ENCODE measurements at regions not wholly inside any gene's neighbourhood (a gene's known extent, or its start where the extent isn't known, plus 50 kb on each side); places are given as distances from the start of the nearest gene placed in this dataset.

DNA sequence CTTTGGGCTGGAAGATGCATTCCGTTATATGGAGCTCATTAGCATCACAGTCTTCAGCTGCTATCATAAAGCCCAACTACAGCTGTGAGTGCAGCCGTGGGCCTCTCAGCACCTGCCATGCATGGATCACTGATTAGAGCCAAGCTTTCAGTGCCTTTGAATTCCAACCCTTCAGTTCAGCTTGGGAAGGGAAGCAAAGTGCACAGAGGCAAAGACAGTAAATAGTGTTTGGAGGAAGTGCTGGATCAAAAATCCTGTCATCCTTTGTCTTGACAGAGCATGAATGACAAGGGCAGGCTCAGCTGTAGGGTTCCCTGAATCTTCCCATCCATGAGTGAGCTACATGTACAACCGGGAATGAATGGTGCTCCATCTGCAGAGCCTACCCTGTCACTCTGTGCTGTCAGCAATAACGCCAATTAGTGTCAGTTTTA, 153.7 kb downstream of the DNAJB9 start:
- H3K4me3 ChIP-seq (ENCODE audit: low read depth in 1 of 3, low read length in 3 of 3) = no peak overlapping the region
- no peaks in the 10 kb centered on the region for H3K36me3 ChIP-seq (ENCODE audit: control insufficient read depth in 4 of 4, insufficient read depth in 3 of 4, low read depth in 1 of 4, low read length in 3 of 4)
- no peaks in the 10 kb centered on the region for H3K9me3 ChIP-seq (ENCODE audit: control insufficient read depth in 4 of 4, low read length in 3 of 4)
- no peak overlapping the region for H3K9ac ChIP-seq (ENCODE audit: low read depth in 1 of 2, low read length in 2 of 2)
- 65% methylated on average over 4 of the region's 4 CpGs for WGBS
- no peak for DNase-seq (ENCODE audit: low spot score)
- H3K27me3 ChIP-seq (ENCODE audit: control insufficient read depth in 4 of 4, insufficient read depth in 4 of 4, low read length in 3 of 4) = no peaks in the 10 kb centered on the region
- TF ChIP-seq HNF4G (IDR thresholded peaks at IDR 0.05) = no peak
- no peak for TF ChIP-seq EGR1 (IDR thresholded peaks at IDR 0.05; ENCODE audit: low read depth in 2 of 2)
- TF ChIP-seq JUND (IDR thresholded peaks at IDR 0.05) = no peak
- TF ChIP-seq, protein P1, sequence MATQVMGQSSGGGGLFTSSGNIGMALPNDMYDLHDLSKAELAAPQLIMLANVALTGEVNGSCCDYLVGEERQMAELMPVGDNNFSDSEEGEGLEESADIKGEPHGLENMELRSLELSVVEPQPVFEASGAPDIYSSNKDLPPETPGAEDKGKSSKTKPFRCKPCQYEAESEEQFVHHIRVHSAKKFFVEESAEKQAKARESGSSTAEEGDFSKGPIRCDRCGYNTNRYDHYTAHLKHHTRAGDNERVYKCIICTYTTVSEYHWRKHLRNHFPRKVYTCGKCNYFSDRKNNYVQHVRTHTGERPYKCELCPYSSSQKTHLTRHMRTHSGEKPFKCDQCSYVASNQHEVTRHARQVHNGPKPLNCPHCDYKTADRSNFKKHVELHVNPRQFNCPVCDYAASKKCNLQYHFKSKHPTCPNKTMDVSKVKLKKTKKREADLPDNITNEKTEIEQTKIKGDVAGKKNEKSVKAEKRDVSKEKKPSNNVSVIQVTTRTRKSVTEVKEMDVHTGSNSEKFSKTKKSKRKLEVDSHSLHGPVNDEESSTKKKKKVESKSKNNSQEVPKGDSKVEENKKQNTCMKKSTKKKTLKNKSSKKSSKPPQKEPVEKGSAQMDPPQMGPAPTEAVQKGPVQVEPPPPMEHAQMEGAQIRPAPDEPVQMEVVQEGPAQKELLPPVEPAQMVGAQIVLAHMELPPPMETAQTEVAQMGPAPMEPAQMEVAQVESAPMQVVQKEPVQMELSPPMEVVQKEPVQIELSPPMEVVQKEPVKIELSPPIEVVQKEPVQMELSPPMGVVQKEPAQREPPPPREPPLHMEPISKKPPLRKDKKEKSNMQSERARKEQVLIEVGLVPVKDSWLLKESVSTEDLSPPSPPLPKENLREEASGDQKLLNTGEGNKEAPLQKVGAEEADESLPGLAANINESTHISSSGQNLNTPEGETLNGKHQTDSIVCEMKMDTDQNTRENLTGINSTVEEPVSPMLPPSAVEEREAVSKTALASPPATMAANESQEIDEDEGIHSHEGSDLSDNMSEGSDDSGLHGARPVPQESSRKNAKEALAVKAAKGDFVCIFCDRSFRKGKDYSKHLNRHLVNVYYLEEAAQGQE (IDR thresholded peaks at IDR 0.05) = no peak
- TF ChIP-seq HNF4A (conservative IDR thresholded peaks at IDR 0.05) = no peak
- no peak for TF ChIP-seq FOXA2 (IDR thresholded peaks at IDR 0.05)
- no peak for TF ChIP-seq YY1 (IDR thresholded peaks at IDR 0.05)
- no peak for TF ChIP-seq RAD21 (IDR thresholded peaks at IDR 0.05)
- no peak for TF ChIP-seq FOXA1 (IDR thresholded peaks at IDR 0.05)
- no peak for TF ChIP-seq TAF1 (conservative IDR thresholded peaks at IDR 0.05)
- TF ChIP-seq, protein P2, sequence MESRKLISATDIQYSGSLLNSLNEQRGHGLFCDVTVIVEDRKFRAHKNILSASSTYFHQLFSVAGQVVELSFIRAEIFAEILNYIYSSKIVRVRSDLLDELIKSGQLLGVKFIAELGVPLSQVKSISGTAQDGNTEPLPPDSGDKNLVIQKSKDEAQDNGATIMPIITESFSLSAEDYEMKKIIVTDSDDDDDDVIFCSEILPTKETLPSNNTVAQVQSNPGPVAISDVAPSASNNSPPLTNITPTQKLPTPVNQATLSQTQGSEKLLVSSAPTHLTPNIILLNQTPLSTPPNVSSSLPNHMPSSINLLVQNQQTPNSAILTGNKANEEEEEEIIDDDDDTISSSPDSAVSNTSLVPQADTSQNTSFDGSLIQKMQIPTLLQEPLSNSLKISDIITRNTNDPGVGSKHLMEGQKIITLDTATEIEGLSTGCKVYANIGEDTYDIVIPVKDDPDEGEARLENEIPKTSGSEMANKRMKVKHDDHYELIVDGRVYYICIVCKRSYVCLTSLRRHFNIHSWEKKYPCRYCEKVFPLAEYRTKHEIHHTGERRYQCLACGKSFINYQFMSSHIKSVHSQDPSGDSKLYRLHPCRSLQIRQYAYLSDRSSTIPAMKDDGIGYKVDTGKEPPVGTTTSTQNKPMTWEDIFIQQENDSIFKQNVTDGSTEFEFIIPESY (IDR thresholded peaks at IDR 0.05) = no peak
- no peak for TF ChIP-seq RXRA (IDR thresholded peaks at IDR 0.05)
- TF ChIP-seq NR2F2 (IDR thresholded peaks at IDR 0.05) = no peak
- TF ChIP-seq SP1 (IDR thresholded peaks at IDR 0.05) = no peak
- TF ChIP-seq GABPA (IDR thresholded peaks at IDR 0.05 in 1 of 2, conservative IDR thresholded peaks at IDR 0.05 in 1 of 2) = no peak
- TF ChIP-seq, protein P3, sequence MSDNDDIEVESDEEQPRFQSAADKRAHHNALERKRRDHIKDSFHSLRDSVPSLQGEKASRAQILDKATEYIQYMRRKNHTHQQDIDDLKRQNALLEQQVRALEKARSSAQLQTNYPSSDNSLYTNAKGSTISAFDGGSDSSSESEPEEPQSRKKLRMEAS (IDR thresholded peaks at IDR 0.05) = no peak
- TF ChIP-seq, protein P4, sequence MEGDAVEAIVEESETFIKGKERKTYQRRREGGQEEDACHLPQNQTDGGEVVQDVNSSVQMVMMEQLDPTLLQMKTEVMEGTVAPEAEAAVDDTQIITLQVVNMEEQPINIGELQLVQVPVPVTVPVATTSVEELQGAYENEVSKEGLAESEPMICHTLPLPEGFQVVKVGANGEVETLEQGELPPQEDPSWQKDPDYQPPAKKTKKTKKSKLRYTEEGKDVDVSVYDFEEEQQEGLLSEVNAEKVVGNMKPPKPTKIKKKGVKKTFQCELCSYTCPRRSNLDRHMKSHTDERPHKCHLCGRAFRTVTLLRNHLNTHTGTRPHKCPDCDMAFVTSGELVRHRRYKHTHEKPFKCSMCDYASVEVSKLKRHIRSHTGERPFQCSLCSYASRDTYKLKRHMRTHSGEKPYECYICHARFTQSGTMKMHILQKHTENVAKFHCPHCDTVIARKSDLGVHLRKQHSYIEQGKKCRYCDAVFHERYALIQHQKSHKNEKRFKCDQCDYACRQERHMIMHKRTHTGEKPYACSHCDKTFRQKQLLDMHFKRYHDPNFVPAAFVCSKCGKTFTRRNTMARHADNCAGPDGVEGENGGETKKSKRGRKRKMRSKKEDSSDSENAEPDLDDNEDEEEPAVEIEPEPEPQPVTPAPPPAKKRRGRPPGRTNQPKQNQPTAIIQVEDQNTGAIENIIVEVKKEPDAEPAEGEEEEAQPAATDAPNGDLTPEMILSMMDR (IDR thresholded peaks at IDR 0.05; ENCODE audit: low read depth, low read length, missing input control) = no peak
- TF ChIP-seq, protein P5, sequence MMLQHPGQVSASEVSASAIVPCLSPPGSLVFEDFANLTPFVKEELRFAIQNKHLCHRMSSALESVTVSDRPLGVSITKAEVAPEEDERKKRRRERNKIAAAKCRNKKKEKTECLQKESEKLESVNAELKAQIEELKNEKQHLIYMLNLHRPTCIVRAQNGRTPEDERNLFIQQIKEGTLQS (IDR thresholded peaks at IDR 0.05) = no peak
- H3K27ac ChIP-seq (ENCODE audit: low read depth in 1 of 2, low read length in 2 of 2) = no peak overlapping the region
- H3K4me1 ChIP-seq (ENCODE audit: control insufficient read depth in 4 of 4, insufficient read depth in 4 of 4, low read length in 3 of 4) = no peaks in the 10 kb centered on the region

All from liver (tissue), 8 donors.